IPS-NIHi11 (cell line): ENCODE measurements at regions not wholly inside any gene's neighbourhood (a gene's known extent, or its start where the extent isn't known, plus 50 kb on each side); places are given as distances from the start of the nearest gene placed in this dataset.

Source experiments
- DNase-seq: peaks from one replicate; pipeline ENCODE4 v3.0.0; 2012; ENCODE audit warnings: mixed read lengths, low spot score

DNA sequence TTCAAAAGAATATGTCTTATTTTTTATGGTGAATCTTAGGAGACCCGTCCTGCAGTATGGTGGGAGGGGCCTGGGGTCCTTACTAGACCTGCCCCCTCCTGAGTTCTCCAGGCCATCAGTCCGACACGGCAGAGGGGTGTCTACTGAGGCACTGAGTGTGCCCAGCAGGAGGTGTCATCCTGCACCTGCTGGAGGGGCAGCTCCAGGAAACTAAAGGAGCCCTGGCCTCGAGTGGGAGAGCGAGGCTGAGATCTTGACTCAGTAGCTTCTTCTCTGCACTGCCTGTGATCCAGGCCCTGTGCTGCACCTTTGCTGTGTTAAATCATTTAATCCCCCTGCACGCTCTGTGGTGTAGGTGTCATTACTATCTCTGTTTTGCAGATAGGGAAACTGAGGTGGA is 587.7 kb downstream of the PTPRU start:
- DNase-seq = no peak

DNA sequence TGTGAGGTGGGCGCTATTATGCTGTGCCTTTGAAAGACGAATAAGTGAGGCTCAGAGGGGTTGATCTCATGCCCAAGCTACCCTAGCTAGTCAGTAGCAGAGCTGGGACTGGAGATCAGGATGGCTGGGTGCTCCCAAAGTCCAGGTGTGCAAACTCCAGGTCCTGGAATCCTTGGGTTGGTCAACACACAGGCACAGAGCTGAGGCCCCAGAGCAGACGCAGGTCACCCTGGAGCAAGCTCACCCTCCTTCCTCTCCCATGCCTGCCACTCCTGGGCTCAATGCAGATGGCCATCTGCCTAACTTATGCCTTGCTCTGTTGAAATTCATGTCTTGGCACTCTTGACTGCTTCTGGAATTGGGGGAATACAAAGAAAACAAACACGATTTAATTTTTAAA is 587.2 kb downstream of the PTPRU start:
- DNase-seq = no peak

DNA sequence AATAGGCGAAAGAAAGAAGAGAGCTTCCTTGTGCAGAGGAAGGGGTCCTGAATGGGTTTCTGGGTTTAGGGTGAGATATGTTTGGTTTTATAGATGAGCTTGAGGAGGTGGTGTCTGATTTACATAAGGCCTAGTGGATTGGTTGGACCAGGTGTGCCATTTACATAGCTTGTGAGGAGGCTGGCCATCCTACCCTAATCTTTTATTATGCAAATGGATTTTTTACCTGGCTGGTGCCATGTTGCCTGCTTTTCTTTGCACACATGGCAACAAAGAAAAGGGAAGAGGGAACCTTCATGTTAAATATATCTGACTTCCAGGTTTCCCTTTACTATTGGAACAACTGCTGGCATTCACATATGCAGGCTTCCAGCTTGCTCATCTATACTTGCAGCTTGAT is 585.3 kb downstream of the PTPRU start:
- DNase-seq = no peak

DNA sequence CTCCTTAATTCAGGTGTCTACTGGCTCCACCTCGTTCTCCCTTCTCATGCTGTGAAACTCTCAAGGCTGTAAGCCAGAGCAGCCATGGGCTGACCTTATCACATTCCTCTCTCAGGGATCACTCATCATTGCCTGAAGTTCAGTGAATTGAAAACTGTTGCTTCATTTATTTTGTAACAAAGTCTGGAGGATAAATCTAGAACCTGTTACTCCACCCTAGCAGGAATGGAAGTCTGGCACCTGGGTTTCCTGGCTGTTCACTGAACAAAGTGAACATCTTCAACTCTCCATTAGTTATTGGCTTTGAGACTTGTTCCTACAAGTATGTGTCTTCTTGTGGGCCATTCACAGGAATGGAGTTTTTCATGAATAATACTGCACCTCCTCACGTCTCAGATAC is 584.1 kb downstream of the PTPRU start:
- no peak for DNase-seq

DNA sequence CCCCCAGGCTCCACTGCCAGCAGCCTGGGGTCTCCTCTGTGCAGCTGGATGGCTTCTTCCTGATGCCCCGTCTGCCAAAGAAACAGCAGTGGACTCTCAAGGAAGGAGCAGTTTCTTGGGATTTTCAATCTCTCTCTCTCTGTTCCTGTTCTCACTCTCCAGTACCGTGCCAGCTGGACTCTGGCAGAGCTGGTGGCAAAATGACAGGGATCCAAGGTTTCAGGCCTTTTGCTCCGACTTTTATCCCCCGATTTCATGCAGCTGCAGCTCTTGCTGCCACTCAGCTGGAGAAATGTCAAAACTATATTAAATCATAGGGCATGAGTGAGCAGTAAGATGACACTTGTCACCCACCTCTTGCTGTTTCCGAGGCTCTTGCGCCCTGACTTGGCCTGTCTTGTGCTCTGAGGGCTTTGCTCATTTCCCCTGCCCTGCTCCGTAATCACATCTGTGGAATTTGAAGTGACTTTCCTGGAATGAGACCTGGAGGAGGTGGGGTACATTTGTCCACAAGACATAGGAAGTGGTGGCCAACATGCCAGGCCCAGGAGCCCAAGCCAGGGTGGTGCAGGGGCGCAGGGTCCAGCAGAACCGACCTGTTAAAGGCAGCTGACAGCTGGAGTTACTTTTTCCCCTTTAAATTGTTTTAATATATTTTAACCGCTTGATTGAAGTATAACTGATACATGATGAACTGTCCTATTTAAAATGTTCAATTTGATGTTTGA is 576.2 kb downstream of the PTPRU start:
- DNase-seq = no peak

DNA sequence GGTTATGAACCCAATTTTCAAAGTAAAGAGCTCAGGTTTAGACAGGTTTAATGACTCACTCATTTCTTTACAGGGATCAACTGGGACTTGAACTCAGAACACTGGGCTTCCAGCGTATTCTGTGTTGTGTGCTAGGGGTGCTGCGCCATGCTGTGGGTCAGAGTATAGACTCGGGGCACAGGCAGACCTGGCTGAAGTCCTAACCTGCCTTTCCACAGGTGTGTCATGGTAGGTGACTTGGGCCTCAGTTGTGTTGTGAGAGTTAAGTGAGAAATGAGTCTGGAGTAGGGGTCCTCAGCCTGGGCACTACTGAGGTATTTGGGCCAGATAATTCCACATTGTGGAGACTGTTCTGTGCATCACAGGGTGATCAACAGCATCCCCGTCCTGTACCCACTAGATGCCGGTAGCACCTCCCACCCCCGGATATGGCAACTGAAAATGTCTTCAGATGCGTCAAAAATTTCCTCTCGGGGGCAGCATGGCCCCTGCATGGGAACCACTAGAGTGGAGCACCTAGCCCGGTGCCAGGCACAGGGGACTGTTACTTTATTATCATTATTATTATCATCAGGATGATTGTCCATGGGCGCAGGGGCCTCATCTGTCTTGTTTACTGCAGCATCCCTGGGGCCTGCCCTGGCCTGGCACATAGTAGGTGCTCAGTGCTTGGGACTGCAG is 575.5 kb downstream of the PTPRU start:
- no peak for DNase-seq

DNA sequence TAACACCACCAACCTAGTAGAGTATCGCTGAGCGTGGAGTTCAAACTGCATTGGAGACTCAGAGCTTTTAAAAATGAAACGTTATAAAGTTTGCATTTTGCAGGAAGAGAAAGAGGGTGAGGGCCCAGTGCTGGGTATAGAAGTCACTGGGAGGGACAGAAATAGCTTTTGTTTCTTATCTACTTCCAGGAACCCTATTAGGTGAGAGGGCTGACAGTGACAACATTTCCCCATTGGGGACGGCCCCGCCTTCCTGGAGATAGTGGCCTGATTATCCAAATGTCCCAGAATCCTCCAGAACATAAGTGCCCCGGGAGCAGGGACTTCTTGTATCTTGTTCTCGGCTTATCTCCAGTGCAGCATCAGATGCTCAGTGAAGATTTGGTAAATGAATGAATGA is 574.9 kb downstream of the PTPRU start:
- DNase-seq = no peak

DNA sequence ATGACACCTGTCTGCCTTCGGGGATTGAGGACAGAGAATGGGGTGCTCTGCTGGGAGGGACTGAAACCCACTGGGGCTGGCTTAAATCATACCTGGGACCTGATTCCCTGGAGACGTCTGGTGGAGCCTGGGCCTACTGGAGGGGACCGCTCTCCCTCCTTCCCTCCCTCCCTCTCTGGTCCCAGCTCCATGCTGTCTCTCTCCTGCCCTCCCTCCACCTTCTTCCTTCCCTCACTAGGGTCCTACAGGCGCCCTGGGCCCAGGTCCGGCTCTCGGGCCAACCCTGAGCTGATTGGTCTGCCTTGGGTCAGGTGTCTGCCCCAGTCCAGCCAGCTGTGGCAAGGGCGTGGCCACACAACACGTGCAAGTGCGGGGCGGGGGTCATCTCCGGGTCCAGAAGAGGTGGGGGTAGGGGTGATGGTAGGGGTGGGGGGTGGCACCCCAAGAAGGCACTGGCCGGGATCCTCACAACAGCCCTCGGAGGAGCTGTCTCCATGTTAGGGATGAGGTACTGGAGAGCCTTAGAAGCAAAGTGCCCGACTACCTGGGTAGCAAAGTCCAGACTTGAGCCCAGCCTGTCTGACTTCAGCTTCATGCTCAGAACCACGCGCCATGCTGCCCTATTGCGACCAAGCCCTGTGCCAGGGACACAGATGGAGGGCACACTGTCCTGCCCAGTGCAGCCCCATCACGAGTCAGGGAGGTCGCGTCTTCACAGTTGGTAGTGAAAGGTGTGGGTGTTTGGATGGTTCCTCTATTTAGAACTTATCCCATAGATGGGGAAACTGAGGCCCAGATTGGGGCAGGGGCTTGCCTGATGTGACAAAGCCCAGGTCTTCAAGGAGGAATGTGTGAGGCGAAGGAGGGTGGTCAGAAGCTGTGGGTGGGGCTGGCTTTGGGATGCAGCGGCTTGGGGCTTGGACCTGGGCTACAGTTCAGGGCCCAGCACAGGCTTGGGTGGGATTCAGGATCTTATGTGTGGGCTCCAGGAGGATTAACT is 574.1 kb downstream of the PTPRU start:
- DNase-seq = no peak

DNA sequence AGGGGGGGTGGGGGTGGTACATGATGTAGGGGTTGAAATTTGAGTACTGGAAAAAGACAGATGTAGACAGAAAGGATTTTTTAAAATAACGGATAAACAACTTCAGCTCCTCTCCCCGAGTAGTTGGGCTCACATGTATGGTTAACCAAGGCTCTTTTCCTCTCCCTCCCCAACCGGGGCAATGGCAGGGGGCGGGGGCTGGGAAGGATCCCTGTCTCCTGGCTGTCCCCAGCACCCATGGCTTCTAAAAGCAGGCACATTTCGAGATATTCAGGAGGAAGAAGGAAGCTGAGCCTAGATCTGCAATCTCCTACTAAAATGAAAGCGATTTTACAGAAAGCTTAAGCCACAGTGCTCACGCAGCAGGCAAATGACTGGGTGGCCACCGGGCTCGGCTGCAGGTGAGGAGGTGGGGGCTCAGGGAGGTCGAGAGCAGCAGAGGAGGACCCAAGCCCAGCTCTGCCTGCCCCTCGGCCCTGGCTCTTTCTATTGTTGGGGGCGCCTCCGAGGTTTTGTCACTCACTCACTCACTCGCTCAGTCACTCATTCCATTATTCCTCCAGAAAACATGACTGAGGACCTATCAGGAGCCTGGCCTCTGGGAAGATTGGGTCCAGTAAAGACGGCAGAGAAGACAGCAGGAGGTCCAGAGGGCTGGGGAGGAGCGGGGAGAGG is 573.3 kb downstream of the PTPRU start:
- no peak for DNase-seq

DNA sequence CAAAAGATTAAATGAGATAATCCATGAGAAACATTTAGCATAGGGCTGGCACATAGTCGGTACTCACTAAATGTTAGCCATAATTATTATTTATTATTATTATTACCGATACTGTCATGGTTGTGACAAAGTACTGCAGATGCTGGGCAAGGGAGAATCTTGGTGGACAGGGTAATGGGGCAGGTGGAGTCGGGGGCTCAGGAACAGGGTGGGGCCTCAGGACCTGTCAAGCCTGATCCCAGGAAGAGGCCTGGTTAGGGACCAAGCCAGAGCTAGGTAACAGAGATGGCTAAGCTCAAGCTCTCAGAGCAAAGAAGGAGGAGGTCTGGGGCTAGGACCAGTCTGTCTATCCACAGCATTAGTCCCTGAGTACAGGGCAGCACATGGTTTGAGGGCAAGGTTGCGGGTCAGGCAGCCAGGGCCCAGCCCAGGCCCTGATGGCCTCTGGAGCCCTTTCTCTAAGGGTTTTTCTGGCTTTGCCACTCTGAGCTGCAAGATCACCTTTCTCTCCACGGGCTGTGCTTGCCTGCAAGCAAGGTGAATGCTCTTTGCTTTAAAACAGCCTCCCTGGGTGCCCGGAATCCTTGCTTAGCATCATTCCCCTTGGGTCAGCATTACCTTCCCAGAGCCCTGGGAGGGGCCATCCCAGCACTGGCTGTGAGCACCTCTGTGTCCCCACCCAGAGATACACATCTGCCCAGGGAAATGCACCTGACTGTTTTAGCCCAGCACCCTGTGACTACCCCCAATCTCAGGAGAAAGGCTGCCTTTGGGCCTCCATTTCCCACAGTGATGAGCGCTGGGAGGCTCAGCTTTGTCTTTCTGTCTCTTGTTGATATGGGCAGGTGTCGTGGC is 572.0 kb downstream of the PTPRU start:
- DNase-seq = no peak

DNA sequence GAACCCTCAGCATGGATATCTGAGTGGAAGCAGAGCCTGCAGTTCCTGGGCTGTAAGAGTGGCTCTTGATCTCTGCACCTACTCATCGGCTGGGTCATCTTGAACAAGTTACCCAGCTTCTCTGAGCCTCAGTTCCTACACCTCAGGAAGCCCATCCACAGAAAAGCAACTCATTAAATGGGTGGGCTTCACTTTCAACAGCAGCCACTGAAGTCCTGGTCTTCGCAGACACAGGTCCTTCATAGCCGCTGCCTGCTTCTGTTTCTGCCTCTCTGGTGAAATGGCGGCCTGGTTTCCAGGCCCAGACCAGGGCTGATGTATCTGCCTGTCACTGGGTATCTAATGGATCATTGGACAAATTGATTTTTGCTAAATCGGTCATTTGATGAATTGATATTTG is 571.4 kb downstream of the PTPRU start:
- DNase-seq = no peak

DNA sequence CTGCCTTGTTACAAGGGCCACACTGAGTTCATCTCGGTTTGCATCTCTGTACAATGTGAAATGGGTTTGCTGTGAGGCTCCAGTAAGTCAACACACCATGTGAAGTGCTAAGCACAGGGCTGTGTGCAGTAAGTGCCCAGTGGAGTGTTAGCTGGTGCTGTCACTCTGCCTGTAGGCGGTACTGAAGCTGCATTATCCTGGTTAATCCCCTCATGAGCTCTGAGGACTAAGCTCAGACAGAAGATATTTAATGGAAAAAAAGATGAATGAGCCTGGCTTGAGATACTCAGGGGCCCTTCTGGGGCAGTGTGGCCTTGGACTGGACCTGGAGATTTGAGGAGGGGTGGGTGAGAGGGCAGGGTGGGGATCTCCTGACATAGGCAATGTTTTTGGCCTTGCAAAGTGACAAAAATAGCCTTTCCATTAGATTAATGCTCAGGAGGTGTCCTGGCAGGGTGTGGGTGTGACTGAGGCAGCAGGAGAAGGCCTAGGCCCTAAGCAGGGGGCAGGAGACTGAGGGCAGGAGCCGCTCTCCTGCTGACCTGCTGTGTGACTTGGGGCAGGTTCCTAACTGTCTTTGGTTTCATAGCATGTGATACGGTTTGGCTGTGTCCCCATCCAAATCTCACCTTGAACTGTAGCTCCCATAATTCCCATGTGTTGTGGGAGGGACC is 570.5 kb downstream of the PTPRU start:
- DNase-seq = no peak

DNA sequence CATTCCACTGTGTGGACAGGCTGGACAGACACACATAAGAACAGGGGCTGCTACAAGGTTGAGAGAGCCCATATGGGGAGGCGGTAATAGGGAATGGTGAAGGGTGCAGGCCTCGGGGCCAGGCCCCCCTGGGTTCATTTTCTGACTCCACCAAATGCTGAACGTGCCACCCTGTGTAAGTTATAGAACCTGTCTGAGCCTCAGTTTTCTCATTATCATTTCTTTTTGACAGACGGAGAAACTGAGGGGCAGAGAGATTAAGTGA is 569.5 kb downstream of the PTPRU start:
- no peak for DNase-seq

DNA sequence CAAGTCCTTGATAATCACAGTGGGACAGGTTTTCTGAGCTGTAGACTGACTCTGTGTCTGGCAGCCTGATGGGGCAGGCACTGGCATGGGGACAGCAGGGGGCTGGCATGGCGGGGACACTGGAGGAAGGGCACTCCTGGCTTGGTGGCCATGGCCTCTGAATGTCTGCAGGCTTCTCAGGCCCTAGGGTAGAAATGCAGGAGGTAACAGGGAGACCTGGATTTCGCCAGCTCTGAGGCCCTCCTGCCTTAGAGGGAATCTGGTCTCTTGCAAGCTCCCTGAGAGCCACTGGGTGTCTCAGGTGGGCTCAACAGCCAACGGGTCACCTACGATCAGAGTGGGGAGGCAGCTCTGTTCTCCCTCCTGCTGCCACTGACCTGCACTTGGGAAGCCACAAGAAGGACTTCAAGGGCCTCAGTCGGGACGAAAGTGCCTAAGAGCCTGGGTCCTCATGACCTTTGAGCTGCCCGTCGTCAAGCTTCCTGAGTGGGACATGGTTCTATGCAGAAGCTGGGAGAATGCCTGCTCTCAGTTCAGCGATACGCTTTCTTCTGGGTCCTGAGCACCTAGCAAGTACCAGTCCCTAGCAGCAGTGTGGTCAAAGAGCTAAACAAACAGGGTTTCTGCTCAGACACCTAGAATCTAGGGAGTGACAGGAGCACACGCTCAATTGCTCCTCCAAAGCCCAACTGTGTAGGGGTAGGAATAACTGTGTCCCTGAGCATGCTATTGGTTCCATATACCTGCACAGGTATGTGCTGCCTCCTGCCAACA is 569.0 kb downstream of the PTPRU start:
- DNase-seq = no peak

DNA sequence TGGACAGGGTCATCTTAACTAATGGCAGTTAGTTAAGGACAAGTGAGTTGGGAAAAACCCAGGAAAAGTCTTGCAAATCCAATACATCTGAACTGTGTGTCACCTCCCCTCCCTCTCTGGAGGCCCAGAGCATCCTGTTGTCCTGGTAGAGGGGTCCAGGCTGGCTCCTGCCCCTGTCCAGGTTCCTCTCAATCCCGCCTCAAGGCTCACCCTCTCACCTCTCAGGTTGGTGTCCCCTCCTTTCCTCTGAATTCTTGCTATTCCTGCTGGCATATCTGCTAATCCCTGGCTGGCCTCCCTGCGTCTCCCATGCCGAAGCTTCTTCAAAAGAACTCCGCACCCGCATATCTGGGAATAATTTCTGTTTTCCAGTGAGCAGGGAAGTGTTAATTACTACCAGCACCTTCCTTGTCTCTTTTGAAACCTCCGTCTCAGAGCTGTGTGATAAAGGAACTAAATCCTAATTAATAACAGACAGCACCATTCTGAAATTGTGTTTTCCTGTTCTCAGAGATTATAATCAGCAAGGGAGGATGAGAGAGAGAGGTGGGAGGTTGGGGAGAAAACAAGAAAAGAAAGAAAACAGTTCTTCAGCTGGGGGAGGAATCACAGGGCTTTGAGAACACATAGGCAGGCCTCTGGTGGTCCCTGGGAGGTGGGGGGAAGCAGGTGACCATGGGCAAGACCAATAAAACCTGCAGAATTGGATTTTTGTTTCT is 568.0 kb downstream of the PTPRU start:
- DNase-seq = no peak

DNA sequence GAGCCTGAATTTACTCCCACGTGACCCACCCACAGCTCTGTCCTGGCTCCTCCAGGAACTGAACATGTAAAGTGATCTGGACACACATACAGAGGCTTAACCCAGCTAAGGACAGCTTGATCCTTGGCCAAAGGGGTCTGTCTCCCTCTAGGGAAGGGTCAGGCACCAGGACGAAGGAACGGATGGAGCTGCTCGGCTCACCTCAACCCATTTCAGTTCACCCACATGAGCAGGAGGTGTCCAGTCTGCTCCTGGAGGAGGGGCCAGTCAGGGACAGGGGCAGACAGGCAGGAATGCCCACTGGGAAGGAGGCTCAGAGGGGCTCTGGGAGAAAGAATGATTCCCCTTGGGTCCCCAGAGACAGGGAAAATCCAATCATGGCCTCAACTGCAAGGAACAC is 567.2 kb downstream of the PTPRU start:
- no peak for DNase-seq

DNA sequence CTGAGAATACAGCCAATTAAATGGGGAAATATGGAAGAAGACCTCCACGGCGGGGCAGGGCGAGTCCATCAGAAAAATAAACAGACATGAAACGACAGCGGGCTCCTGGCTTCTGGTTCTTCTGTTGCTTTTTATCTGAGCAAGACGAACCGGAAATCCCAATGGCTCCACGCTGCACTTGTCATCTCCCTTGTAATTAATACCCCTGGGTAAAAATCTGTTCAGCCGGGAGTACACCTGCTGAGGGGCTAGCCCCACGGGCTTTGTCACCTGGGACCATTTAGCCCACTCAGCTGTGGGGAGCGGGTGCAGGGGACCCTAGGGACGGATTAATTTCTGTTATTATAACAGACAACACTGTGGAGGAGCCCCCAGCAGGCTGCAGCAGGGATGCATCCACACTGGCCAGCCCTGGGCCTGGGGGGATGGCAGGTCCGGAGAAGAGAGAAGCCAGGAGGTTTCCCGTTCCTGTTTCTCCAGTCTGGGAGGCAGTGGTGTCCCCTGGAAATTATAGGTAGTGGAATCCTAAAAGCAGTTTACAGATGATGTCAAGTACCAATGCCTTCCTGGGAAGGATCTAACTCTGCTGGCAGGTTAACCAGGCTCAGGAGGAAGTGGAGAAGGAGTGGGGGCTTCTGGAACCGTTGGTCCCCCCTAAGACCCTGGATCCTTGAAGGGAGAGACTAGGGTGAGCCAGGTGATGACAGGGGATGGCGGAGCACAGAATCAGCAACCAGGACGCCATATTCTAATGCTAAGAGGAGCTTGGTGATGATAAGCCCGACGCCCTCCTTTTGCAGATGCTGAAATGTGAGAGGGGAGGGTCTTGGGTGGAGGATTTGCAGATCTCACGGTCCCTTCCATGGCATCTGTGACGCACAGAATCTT is 566.1 kb downstream of the PTPRU start:
- DNase-seq = no peak

DNA sequence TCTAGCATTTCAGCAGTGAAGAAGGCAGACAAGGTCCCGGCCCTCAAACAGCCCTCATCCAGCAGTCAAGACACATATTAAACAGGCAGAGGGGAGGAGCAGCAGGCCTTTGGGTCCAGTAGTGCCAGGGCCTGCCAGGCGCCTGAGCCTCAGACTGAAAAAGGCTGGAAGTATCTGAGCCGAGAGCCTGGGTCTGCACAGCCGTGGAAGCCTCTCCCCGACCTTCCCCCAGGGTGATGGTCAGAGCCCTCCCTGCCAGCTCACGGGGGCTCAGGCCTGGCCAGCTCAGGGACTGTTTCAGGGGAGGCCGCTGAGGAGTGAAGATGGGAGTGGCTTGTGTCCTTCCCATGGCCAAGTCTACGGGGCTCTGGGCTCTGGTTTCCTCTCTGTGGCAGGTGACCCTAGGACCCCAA is 565.2 kb downstream of the PTPRU start:
- DNase-seq = no peak
